ENCODE measurements at regions not wholly inside any gene's neighbourhood (a gene's known extent, or its start where the extent isn't known, plus 50 kb on each side); places are given as distances from the start of the nearest gene placed in this dataset.

GRCh38 chr3:72149645-72150300, 364.8 kb upstream of the PROK2 start:
- DNase-seq (ENCODE audit: low read depth in 2 of 3, low spot score in 2 of 3) = no peak

GRCh38 chr3:72147600-72147999, 362.7 kb upstream of the PROK2 start:
- DNase-seq (ENCODE audit: low read depth in 2 of 3, low spot score in 2 of 3) = no peak

- DNase-seq (ENCODE audit: low read depth in 2 of 3, low spot score in 2 of 3) = no peak
Measured at GRCh38 chr3:72145506-72146380, 360.8 kb upstream of the PROK2 start.

DNA sequence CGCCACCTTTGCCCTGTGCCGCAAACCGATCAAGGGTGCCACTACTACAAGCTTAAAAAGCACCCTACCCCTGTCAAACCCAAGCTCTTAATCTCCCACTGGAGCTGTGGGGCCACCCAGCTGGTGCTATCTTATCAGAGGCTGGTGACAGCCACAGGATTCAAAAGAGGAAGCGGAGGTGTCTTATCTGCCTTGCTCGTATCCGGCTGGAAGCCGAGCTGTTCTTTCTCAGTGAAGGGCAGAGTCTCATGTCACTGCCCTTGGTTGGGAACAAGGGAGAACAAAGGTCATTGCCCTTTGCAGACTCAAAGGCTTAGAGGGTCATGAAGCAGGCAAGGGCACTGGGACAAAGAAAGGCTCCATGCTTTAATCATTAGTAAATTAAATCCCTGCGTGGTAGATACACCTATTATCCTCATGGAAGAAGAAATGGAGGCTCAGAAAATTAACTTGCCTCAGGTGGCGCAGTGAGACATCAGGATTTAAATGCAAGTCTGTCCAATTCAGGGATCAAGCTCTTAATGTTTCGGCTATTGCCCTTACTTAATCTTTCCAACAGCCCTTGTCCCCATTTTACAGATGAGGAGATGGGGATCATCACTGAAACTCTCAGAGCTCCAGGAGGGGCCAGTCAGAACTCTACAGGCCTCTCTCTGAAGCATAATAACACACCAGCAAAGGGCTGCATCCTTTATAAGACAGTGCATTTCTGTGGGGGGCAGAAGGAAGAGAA, 360.0 kb upstream of the PROK2 start:
- no peak for DNase-seq (ENCODE audit: low read depth in 2 of 3, low spot score in 2 of 3)

GRCh38 chr3:72143966-72144717, 359.2 kb upstream of the PROK2 start:
- no peak for DNase-seq (ENCODE audit: low read depth in 2 of 3, low spot score in 2 of 3)

DNA sequence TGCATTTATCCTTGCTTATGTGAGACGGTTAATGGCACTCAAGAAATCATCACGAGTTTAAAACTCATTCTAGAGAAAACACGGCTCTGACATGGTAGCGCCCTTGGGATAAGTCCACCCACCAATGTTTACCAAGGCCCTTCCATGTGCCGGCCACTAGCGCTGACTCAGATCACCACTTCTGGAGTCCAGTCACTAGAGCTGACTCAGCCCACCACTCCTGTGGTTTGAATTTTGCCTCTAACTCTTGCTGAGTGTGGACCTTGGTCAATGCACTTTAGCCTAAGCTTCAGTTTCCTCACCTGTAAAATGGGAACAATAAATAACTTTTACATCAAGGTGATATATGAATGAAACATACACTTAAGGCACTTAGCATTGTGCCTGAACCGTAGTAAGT, 358.4 kb upstream of the PROK2 start:
- no peak for DNase-seq (ENCODE audit: low read depth in 2 of 3, low spot score in 2 of 3)

DNA sequence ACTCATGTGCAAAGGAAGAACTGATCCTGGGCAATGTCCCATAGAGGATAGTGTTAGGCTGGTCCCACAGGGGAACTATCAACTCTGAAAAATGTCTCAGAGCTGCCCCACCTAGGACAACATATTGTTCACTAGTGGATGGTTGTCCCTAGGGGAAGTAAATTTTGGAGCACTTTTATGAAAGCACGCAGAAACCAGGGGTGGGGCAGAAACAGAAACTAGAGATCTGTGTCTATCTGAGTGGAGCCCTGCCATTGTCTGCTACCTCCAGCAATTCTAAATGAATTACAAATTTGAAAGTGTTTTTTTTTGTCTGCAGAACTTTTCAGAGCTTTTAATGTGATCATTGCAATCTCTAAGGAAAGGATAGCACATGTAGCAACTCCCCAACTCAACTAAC, 357.1 kb upstream of the PROK2 start:
- no peak for DNase-seq (ENCODE audit: low read depth in 2 of 3, low spot score in 2 of 3)

GRCh38 chr3:72141264-72141663, 356.3 kb upstream of the PROK2 start:
- no peak for DNase-seq (ENCODE audit: low read depth in 2 of 3, low spot score in 2 of 3)

GRCh38 chr3:72139316-72139715, 354.4 kb upstream of the PROK2 start:
- DNase-seq (ENCODE audit: low read depth in 2 of 3, low spot score in 2 of 3) = no peak

DNA sequence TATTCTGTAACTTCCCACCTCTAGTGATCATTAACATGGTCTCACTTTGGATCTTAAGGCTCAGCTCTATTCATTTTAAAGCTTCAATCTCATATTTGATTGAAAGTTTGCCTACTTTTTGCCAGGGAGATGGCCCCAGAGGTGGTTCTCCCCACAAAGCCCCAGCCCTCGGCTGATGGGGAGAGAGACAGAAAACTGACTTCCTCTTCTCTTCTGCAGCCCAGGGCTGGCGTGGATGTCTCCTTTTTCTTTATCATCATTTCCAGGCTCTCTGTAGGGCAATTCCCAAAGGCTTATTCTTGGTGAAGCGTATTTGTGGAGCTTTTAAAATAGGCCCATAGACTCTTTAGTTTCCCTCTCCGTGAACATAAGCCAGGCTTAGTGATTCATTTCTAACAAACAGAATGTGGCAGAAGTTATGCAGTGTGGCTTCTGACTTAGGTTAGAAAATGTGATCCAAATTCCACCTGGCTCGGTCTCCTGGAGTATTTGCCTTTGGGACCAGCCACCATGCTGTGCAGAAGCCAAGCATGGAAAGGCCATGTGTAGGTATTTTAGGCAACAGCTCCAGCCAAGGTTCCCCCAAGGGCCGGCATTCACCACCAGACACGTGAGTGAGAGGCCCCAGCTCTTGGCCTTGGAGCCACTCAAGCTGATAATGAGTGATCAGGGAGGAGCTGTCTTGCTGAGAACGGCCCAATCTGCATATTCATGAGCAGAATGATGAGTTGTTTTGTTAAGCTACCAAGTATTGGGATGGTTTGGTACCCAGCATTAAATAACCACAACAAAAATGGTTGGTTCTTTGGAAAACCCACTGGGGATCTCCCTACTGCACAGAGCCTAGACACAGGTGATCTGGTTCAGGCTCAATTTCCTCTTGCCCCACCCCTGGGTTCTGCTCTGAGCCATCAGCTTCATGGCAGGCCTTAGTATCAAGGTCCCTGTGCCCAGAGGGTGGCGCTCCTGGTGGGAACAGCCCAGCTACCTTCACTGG, 353.2 kb upstream of the PROK2 start:
- peak in 1 of 3 experiments; percentile 18 for DNase-seq (ENCODE audit: low read depth in 2 of 3, low spot score in 2 of 3)

DNA sequence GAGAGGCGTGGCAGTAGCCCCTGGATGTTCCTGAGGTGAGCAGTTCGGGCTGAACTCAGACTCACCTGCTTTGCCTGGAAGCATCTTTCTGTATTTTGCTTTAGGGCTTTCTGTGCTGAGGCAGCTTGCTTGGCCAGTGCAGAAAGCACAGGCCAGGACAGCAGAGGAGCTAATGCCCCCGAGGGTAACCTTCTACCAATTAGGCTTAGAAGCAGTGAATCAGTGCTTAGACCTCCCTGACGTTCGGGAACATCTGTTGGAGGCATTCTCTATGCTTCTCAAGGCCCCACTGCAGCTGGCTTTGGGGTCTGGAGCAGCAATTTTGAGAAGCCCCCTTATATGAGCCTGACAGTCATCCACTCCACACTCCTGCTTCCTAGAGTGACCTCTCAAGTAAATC, 350.7 kb upstream of the PROK2 start:
- no peak for DNase-seq (ENCODE audit: low read depth in 2 of 3, low spot score in 2 of 3)

DNA sequence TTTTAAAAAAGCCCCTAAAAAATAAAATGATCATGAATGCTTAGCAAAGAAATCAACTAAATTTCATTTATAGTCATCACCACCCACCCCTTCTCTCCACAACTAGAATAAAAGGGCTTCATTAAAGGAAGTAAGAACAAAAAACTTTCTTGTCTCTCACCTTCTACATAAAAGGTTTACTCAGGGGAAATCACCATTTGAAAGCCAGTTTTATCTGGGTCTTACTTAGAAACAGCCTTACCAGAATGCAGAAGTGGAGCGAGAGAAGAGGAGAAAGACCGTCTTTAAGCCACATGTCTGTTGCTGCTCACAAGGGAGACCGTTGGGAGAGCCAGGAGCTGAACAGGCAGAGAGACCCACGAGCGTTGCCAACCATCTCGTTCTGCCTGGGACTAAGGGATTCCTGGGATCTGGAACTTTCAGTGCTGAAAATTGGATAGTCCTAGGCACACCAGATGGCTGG, 350.1 kb upstream of the PROK2 start:
- no peak for DNase-seq (ENCODE audit: low read depth in 2 of 3, low spot score in 2 of 3)

DNA sequence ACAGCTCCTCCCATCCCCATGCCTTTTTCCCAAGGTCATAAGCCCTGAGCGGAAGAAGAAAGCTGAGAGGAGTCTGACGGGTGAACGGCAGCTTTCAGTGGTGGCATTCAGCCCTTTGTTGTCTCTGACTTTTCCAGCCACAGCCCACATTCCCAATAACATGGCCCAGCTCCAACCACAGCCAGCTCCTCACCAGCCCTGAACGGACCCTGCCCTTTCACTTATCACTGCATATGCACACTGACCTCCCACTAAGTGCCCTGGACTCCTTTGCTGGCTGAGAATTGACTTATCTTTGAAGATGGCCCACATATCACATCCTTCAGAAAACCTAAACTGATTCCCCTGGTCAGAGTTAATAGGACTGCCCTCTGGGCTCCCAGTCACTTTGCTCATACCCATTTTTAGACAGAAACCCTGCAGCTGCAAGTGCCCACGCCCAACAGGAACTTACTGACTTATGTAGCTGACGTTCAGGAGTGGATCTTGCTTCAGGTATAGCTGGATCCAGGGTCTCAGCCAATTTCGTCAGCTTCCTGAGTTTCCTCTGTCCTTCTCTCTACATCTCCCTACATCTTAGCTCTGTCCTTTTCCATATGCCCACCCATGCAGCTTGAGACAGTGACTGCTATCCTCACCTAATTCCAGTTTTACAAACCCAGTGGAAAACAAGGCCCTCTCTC, 348.5 kb upstream of the PROK2 start:
- DNase-seq (ENCODE audit: low read depth in 2 of 3, low spot score in 2 of 3) = no peak

GRCh38 chr3:72131899-72132298, 347.0 kb upstream of the PROK2 start:
- no peak for DNase-seq (ENCODE audit: low read depth in 2 of 3, low spot score in 2 of 3)

DNA sequence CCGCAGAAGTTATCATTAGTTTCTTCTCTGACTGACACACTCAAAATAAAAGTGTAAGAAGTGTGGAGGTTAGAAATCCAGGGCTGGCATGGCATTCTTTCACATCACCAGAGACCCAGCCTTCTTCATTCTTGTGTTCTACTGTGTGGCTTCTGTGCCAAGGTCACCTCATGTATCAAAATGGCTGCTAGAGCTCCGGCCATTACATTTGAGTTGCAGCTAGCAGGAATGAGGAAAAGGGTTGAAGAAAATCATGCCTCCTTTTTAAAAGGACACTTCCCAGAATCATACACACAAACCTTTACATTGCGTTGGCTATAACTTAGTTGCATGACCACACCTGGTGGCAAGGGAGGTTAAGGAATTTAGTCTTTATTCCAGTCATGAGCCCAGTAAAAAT, 345.6 kb upstream of the PROK2 start:
- DNase-seq (ENCODE audit: low read depth in 2 of 3, low spot score in 2 of 3) = no peak

DNA sequence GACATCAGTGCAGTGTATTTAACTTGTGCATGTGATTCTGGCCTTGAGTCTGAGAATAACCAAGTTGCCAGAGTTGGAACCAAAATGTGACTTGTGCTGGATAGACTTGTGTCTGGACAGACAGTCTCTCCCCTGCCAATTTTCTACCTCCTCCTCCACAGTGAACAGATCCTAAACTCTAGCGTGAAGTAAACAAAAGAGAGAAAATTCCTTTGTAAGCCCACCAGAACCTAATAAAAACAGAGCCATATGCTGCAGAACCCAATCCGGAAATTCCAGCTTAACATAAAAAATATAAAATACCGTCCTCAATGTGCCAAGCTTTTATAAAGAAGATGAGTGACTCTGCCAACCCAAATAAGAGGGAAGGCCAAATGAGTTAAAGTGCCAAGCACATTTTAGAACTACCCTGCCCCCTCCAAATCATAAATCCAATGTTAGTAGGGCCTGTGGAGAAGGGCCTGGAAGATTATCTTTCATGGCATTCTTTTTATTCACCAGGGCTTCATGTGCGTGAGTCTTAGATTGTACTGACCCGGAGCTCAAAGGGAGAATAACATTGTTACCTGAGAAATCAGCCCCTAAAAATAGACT, 344.6 kb upstream of the PROK2 start:
- no peak for DNase-seq (ENCODE audit: low read depth in 2 of 3, low spot score in 2 of 3)

GRCh38 chr3:72128921-72129320, 344.0 kb upstream of the PROK2 start:
- DNase-seq (ENCODE audit: low read depth in 2 of 3, low spot score in 2 of 3) = no peak

DNA sequence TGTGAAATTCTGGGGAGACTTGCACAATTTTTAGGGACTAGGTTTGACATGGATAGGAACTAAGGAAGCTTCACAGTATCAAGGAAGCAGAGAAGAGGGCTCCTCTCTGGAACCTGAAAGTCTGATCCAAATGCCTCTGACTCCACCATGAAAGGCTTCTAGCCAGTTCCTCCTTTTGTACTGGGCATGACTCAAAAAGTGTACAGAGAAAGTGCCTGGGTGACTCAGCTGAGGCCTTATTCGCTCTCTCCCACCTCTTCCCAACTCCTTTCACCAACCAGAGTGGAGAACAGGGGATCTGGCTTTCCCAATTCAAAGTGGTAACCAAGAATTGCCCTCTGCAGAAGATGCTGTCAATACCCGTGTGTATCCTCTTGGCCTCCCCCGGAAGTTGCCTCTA, 342.9 kb upstream of the PROK2 start:
- DNase-seq (ENCODE audit: low read depth in 2 of 3, low spot score in 2 of 3) = no peak

DNA sequence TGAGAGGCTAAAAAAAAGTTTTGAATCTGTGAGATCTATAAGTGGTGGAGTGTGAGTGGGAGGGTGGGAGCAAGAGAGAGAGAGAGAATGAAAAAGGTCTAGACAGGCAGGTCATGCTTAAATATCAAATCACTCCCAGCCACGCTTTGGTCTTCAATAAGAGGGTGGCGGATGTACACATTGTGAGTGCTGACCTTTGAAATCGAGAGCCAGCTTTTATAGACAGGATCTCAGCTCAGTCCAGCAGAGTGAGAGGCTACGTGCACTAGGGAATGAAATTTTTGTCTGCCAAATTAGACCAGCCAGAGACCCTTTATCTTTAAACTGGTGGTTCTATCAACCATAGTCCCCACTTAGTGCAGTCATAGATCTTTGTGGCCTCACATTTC, 342.3 kb upstream of the PROK2 start:
- DNase-seq (ENCODE audit: low read depth in 2 of 3, low spot score in 2 of 3) = no peak

All from activated CD8-positive, alpha-beta memory T cell treated with anti-CD3 and anti-CD28 coated beads for 48 hours (primary cell).